B cell (primary cell): ENCODE measurements at regions not wholly inside any gene's neighbourhood (a gene's known extent, or its start where the extent isn't known, plus 50 kb on each side); places are given as distances from the start of the nearest gene placed in this dataset.

Source experiments
- ATAC-seq: fragments of 200-7000 bp; cut with Tn5 transposase; one replicate; pipeline ENCODE4 v1.10.0; 2021; ENCODE audit warnings: low read depth, mild to moderate bottlenecking, moderate number of reproducible peaks, moderate library complexity
- CTCF ChIA-PET: fragments of 350-600 bp; sonication (Branson Sonifier 250); formaldehyde crosslinking; loops from one replicate; lab custom pipeline; 2021; ENCODE audit warnings: antibody characterized with exemption, inconsistent platforms; lab: Charles Lee
- POLR2A ChIA-PET: fragments of 350-600 bp; sonication (Branson Sonifier 250); formaldehyde crosslinking; loops from one replicate; lab custom pipeline; 2021; ENCODE audit warnings: antibody characterized with exemption; lab: Charles Lee
- DNase-seq: peaks from one replicate; pipeline ENCODE4 v3.0.0; 2013
- H2AFZ ChIP-seq: 2 replicates; pipeline ENCODE4 v1.6.1; 2012; ENCODE audit warnings: mild to moderate bottlenecking, low read depth, low read length; ENCODE audit not compliant: insufficient read depth, poor library complexity, severe bottlenecking
- H3K27ac ChIP-seq, 2 donors: 1 replicate in 1 of 2; 2 replicates in 1 of 2; pipeline ENCODE4 v1.5.1; 2012 to 2013; ENCODE audit warnings: low read length in 2 of 2, mild to moderate bottlenecking in 2 of 2, moderate library complexity in 1 of 2
- H3K27me3 ChIP-seq, 4 experiments: fragments of 200-600 bp in 1 of 4; sonication (generic) in 1 of 4; replicated peaks in 1 of 4; 1 replicate in 2 of 4; 2 replicates in 2 of 4; pipeline versions ENCODE4 v1.6.1 to v1.7.0; 2013 to 2016; ENCODE audit warnings: low read length in 3 of 4, mild to moderate bottlenecking in 2 of 4, mixed read lengths in 1 of 4, moderate library complexity in 1 of 4; ENCODE audit not compliant: insufficient read depth in 4 of 4, control insufficient read depth in 3 of 4; ENCODE audit errors: control extremely low read depth in 1 of 4
- H3K36me3 ChIP-seq, 2 experiments: replicated peaks in 1 of 2; 1 replicate in 1 of 2; 2 replicates in 1 of 2; pipeline versions ENCODE4 v1.6.1 to v1.7.1; 2013; ENCODE audit warnings: low read length in 1 of 2; ENCODE audit not compliant: insufficient read depth in 2 of 2, control insufficient read depth in 1 of 2; ENCODE audit errors: control extremely low read depth in 1 of 2, extremely low read depth in 1 of 2
- H3K4me1 ChIP-seq, 2 donors: fragments of 200-600 bp in 1 of 2; sonication (generic) in 1 of 2; 1 replicate in 1 of 2; 2 replicates in 1 of 2; pipeline versions ENCODE4 v1.5.1 to v1.6.1; 2013 to 2017; ENCODE audit warnings: low read length in 2 of 2; ENCODE audit not compliant: control insufficient read depth in 2 of 2, insufficient read depth in 2 of 2
- H3K4me2 ChIP-seq: replicated peaks from 2 replicates; pipeline ENCODE3; 2012; ENCODE audit warnings: mild to moderate bottlenecking, low read depth, low read length; ENCODE audit not compliant: poor library complexity, severe bottlenecking
- H3K4me3 ChIP-seq, 5 experiments: fragments of 200-600 bp in 1 of 5; sonication (generic) in 1 of 5; 1 replicate in 3 of 5; 2 replicates in 2 of 5; pipeline versions ENCODE4 v1.5.1 to v1.7.0; 2011 to 2016; ENCODE audit warnings: low read length in 4 of 5, mild to moderate bottlenecking in 4 of 5, low read depth in 2 of 5, control low read depth in 1 of 5, moderate library complexity in 1 of 5; ENCODE audit not compliant: insufficient read depth in 1 of 5; ENCODE audit errors: control extremely low read depth in 1 of 5, extremely low read depth in 1 of 5
- H3K79me2 ChIP-seq: fragments of 200-600 bp; sonication (generic); one replicate; pipeline ENCODE4 v1.6.0; 2016; ENCODE audit warnings: low read length; ENCODE audit not compliant: control insufficient read depth, insufficient read depth
- H3K9ac ChIP-seq: fragments of 200-600 bp; sonication (generic); 2 replicates; pipeline ENCODE4 v1.6.1; 2017; ENCODE audit warnings: mild to moderate bottlenecking, low read length, moderate library complexity
- H3K9me3 ChIP-seq, 3 donors: one replicate each; pipeline versions ENCODE4 v1.6.1 to v1.7.1; 2013; ENCODE audit warnings: low read length in 2 of 3; ENCODE audit not compliant: control insufficient read depth in 2 of 3, insufficient read depth in 1 of 3; ENCODE audit errors: control extremely low read depth in 1 of 3
- H4K20me1 ChIP-seq: 2 replicates; pipeline ENCODE4 v1.6.0; 2012; ENCODE audit warnings: mild to moderate bottlenecking, low read length; ENCODE audit not compliant: insufficient read depth, control insufficient read depth, poor library complexity, severe bottlenecking
- H3K27ac Mint-ChIP-seq: one replicate; pipeline ENCODE4 v1.8.0; 2021; ENCODE audit warnings: mixed read lengths
- H3K27me3 Mint-ChIP-seq: one replicate; pipeline ENCODE4 v1.8.0; 2021; ENCODE audit warnings: mixed read lengths
- H3K4me1 Mint-ChIP-seq: one replicate; pipeline ENCODE4 v1.8.0; 2021; ENCODE audit warnings: mixed read lengths
- H3K4me3 Mint-ChIP-seq: one replicate; pipeline ENCODE4 v1.8.0; 2021; ENCODE audit warnings: mixed read lengths
- H3K9me3 Mint-ChIP-seq: one replicate; pipeline ENCODE4 v1.8.0; 2022; ENCODE audit warnings: mixed read lengths; ENCODE audit not compliant: insufficient read depth
- CTCF ChIP-seq: fragments of 200-600 bp; IDR thresholded peaks from one replicate; pipeline ENCODE4 v1.8.0; 2022; ENCODE audit warnings: antibody characterized with exemption, mild to moderate bottlenecking
- EZH2 ChIP-seq: IDR thresholded peaks from 2 replicates; pipeline ENCODE4 v1.6.1; 2012; ENCODE audit warnings: borderline replicate concordance, low read depth, mild to moderate bottlenecking, moderate library complexity, low read length; ENCODE audit not compliant: insufficient read depth, poor library complexity, severe bottlenecking
- WGBS: methylation state at CpG from one replicate; pipeline ENCODE4 v1.1.5; 2013; ENCODE audit warnings: missing lambda C conversion rate; ENCODE audit not compliant: insufficient coverage; 5-methylcytosine and 5-hydroxymethylcytosine counted together
- intact Hi-C: fragments of 100-400 bp; cut with micrococcal nuclease; formaldehyde crosslinking; loops from one replicate; pipeline ENCODE4 v1.10.0; 2022

DNA sequence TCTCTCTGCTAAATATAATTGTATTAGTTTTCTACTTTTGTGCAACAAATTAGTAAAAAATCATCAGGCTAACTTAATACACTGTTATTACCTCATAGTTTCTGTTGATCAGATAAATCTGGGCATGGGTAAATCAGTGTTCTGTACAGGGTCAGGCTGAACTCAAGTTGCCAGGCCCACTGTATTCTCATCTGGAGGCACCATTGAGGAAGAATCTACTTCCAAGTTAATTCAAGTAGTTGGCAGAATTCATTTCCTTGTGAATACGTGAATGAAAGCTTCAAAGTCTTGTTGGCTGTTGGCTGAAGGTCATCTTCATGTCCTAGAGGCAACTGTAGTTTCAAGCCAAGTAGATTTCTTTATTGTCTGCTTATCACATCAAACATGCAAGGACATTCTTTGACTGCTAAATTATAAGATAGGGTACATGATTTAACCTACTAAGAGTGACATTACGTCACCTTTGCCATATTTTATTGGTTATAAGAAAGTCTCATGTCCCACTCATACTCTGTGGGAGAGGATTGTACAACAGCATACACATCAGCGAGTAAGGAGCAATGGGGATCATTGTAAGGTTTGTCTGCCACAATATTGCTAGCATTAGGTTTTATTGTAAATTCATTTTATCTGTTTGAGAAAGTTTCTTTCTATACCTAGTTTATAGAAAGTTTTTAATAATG lies 1219.0 kb downstream of the ARAP2 start:
- POLR2A ChIA-PET, result no interaction called here
- Mint-ChIP-seq H3K4me1 (no peaks in the 10 kb centered on the region), H3K9me3 (peaks cover 11% of the 10 kb centered on the region), H3K27ac (no peak overlapping the region), H3K27me3 (no peaks in the 10 kb centered on the region), H3K4me3 (no peak overlapping the region)
- no peaks in the 10 kb centered on the region for H3K36me3 ChIP-seq
- TF ChIP-seq CTCF (no peak), EZH2 (no peak)
- H3K27me3 ChIP-seq, result no peaks in the 10 kb centered on the region
- intact Hi-C loops, result no loop called here
- no peak overlapping the region for H3K27ac ChIP-seq
- H3K4me2 ChIP-seq, result no peak overlapping the region
- CTCF ChIA-PET, result no interaction called here
- H4K20me1 ChIP-seq, result no peaks in the 10 kb centered on the region
- WGBS, result 33% methylated on average over 1 of the region's 3 CpGs
- DNase-seq (no peak), ATAC-seq (no peak)
- H3K79me2 ChIP-seq, result no peaks in the 10 kb centered on the region
- peaks cover 0 to 3% (median 1%) of the 10 kb centered on the region in 3 donors for H3K9me3 ChIP-seq
- no peak overlapping the region for H3K9ac ChIP-seq
- no peaks in the 10 kb centered on the region for H3K4me1 ChIP-seq
- no peak overlapping the region for H3K4me3 ChIP-seq
- H2AFZ ChIP-seq, result no peak overlapping the region

- Histone ChIP-seq H3K4me3 (no peak overlapping the region), H3K4me2 (no peak overlapping the region), H3K27ac (no peak overlapping the region), H3K27me3 (no peaks in the 10 kb centered on the region), H3K9ac (no peak overlapping the region), H3K4me1 (no peaks in the 10 kb centered on the region), H2AFZ (no peak overlapping the region), H3K36me3 (no peaks in the 10 kb centered on the region), H3K79me2 (no peaks in the 10 kb centered on the region), H3K9me3 (peaks cover 0 to 14% (median 0%) of the 10 kb centered on the region in 3 donors), H4K20me1 (no peaks in the 10 kb centered on the region)
- H3K9me3 Mint-ChIP-seq, result no peaks in the 10 kb centered on the region
- no peak for ATAC-seq
- 94% methylated on average over 26 of the region's 29 CpGs for WGBS
- H3K27ac Mint-ChIP-seq, result no peak overlapping the region
- TF ChIP-seq CTCF (no peak), EZH2 (no peak)
- intact Hi-C loops, result no loop called here
- ChIA-PET CTCF (no interaction called here), POLR2A (no interaction called here)
- no peaks in the 10 kb centered on the region for H3K4me1 Mint-ChIP-seq
- H3K4me3 Mint-ChIP-seq, result no peak overlapping the region
- no peaks in the 10 kb centered on the region for H3K27me3 Mint-ChIP-seq
- no peak for DNase-seq
Observed at GRCh38 chr4:35038079-35038805, 1206.1 kb downstream of the ARAP2 start.
